ENCODE measurements at regions not wholly inside any gene's neighbourhood (a gene's known extent, or its start where the extent isn't known, plus 50 kb on each side); places are given as distances from the start of the nearest gene placed in this dataset.

- TF ChIP-seq, protein P1, sequence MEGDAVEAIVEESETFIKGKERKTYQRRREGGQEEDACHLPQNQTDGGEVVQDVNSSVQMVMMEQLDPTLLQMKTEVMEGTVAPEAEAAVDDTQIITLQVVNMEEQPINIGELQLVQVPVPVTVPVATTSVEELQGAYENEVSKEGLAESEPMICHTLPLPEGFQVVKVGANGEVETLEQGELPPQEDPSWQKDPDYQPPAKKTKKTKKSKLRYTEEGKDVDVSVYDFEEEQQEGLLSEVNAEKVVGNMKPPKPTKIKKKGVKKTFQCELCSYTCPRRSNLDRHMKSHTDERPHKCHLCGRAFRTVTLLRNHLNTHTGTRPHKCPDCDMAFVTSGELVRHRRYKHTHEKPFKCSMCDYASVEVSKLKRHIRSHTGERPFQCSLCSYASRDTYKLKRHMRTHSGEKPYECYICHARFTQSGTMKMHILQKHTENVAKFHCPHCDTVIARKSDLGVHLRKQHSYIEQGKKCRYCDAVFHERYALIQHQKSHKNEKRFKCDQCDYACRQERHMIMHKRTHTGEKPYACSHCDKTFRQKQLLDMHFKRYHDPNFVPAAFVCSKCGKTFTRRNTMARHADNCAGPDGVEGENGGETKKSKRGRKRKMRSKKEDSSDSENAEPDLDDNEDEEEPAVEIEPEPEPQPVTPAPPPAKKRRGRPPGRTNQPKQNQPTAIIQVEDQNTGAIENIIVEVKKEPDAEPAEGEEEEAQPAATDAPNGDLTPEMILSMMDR (IDR thresholded peaks at IDR 0.05), result no peak
- TF ChIP-seq POLR2A (IDR thresholded peaks at IDR 0.05), result no peak
Observed at GRCh38 chr3:66602691-66603090, 101.9 kb upstream of the LRIG1 start.

Measured in adrenal gland (tissue), 5 donors.